ENCODE measurements at regions not wholly inside any gene's neighbourhood (a gene's known extent, or its start where the extent isn't known, plus 50 kb on each side); places are given as distances from the start of the nearest gene placed in this dataset.

- CTCF ChIA-PET = no interaction called here
Observed at GRCh38 chr2:130261970-130262760, 63.9 kb upstream of the TUBA3E start.

DNA sequence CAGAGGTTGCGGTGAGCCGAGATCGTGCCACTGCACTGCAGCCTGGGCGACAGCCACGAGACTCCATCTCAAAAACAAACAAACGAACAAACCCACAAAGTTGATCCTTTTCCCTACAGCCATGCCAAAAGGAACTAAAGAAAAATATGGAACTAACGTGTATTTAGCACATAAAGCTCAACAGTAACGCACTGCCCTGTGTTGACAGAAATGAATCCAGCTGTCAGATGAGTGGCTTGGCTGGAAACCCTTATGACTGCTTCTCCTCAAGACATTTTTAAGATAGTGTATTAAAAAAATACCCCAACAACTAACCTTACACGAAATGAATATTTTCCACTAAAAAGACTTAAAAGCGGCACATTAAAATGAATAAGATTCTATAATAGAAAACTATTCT is 62.9 kb upstream of the TUBA3E start:
- DNase-seq = no peak
- POLR2A ChIA-PET = no interaction called here
- no peaks in the 10 kb centered on the region for H3K36me3 Mint-ChIP-seq (ENCODE audit: low read depth)
- no peak overlapping the region for H3K4me3 Mint-ChIP-seq
- H3K27me3 Mint-ChIP-seq = peaks cover 5% of the 10 kb centered on the region
- no peak overlapping the region for H3K27ac Mint-ChIP-seq
- intact Hi-C loops (cut with micrococcal nuclease) = no loop called here
- H3K9me3 Mint-ChIP-seq = no peaks in the 10 kb centered on the region
- CTCF ChIA-PET = no interaction called here
- TF ChIP-seq, protein P1, sequence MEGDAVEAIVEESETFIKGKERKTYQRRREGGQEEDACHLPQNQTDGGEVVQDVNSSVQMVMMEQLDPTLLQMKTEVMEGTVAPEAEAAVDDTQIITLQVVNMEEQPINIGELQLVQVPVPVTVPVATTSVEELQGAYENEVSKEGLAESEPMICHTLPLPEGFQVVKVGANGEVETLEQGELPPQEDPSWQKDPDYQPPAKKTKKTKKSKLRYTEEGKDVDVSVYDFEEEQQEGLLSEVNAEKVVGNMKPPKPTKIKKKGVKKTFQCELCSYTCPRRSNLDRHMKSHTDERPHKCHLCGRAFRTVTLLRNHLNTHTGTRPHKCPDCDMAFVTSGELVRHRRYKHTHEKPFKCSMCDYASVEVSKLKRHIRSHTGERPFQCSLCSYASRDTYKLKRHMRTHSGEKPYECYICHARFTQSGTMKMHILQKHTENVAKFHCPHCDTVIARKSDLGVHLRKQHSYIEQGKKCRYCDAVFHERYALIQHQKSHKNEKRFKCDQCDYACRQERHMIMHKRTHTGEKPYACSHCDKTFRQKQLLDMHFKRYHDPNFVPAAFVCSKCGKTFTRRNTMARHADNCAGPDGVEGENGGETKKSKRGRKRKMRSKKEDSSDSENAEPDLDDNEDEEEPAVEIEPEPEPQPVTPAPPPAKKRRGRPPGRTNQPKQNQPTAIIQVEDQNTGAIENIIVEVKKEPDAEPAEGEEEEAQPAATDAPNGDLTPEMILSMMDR (IDR thresholded peaks at IDR 0.05) = no peak
- H3K4me1 Mint-ChIP-seq (ENCODE audit: low read depth) = no peaks in the 10 kb centered on the region
- no peak for ATAC-seq

More at GRCh38 chr2:130261970-130262760, 63.9 kb upstream of the TUBA3E start:
- TF ChIP-seq, protein P1 (IDR thresholded peaks at IDR 0.05) = no peak
- Mint-ChIP-seq H3K4me1 (ENCODE audit: low read depth) (no peaks in the 10 kb centered on the region), H3K4me3 (no peak overlapping the region), H3K27ac (no peak overlapping the region), H3K27me3 (peaks cover 5% of the 10 kb centered on the region), H3K36me3 (ENCODE audit: low read depth) (no peaks in the 10 kb centered on the region), H3K9me3 (no peaks in the 10 kb centered on the region)
- DNase-seq (no peak), ATAC-seq (no peak)
- POLR2A ChIA-PET = no interaction called here
- intact Hi-C loops (cut with micrococcal nuclease) = no loop called here

- no peak for DNase-seq
- ChIA-PET POLR2A (no interaction called here), CTCF (no interaction called here)
- TF ChIP-seq, protein P1 (IDR thresholded peaks at IDR 0.05) = no peak
- Mint-ChIP-seq H3K4me3 (no peak overlapping the region), H3K9me3 (no peaks in the 10 kb centered on the region), H3K27me3 (peaks cover 5% of the 10 kb centered on the region), H3K36me3 (ENCODE audit: low read depth) (no peaks in the 10 kb centered on the region), H3K4me1 (ENCODE audit: low read depth) (no peaks in the 10 kb centered on the region), H3K27ac (no peak overlapping the region)
- ATAC-seq = no peak
- intact Hi-C loops (cut with micrococcal nuclease) = no loop called here
Observed at GRCh38 chr2:130259594-130259993, 61.4 kb upstream of the TUBA3E start.

DNA sequence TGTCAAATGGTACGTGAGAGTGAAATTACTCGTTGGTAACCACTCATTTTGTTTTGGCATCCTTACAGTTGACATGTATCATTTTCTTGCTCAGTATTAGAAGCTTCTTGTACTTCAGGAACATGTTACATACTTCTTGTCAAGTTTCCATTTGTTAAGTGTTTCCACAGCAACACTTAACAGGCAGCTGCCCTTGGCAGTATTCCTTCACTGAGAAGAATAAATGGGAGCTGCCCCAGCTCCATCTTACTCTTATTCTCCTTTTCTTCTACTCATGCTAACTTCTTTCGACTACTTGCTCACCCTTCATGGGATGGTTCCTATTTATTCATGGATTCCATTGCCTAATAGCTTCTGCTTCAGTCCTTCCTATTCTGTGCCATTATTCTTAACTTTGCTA is 60.1 kb upstream of the TUBA3E start:
- intact Hi-C loops (cut with micrococcal nuclease) = no loop called here
- Mint-ChIP-seq H3K4me3 (no peak overlapping the region), H3K9me3 (no peaks in the 10 kb centered on the region), H3K36me3 (ENCODE audit: low read depth) (no peaks in the 10 kb centered on the region), H3K4me1 (ENCODE audit: low read depth) (no peaks in the 10 kb centered on the region), H3K27me3 (peaks cover 8% of the 10 kb centered on the region), H3K27ac (no peak overlapping the region)
- TF ChIP-seq, protein P1 (IDR thresholded peaks at IDR 0.05) = no peak
- DNase-seq = no peak
- no peak for ATAC-seq
- POLR2A ChIA-PET = no interaction called here
- CTCF ChIA-PET = no interaction called here

- no peak for DNase-seq
- ATAC-seq = no peak
- intact Hi-C loops (cut with micrococcal nuclease) = no loop called here
- H3K9me3 Mint-ChIP-seq = no peaks in the 10 kb centered on the region
- H3K4me1 Mint-ChIP-seq (ENCODE audit: low read depth) = no peaks in the 10 kb centered on the region
- CTCF ChIA-PET = no interaction called here
- H3K27ac Mint-ChIP-seq = no peak overlapping the region
- peaks cover 26% of the 10 kb centered on the region for H3K27me3 Mint-ChIP-seq
- no peak overlapping the region for H3K4me3 Mint-ChIP-seq
- H3K36me3 Mint-ChIP-seq (ENCODE audit: low read depth) = no peaks in the 10 kb centered on the region
- TF ChIP-seq, protein P1 (IDR thresholded peaks at IDR 0.05) = no peak
- POLR2A ChIA-PET = no interaction called here
Observed at GRCh38 chr2:130252880-130253645, 54.8 kb upstream of the TUBA3E start.
